AG10803 (cell line): ENCODE measurements at regions not wholly inside any gene's neighbourhood (a gene's known extent, or its start where the extent isn't known, plus 50 kb on each side); places are given as distances from the start of the nearest gene placed in this dataset.
"Not testable (repeated sequence)": the region's sequence is repeated elsewhere in the genome, so short reads cannot be mapped to it uniquely, and the experiment has no call there.

ENCODE experiments used
- DNase-seq: peaks from one replicate; pipeline ENCODE4 v3.0.0; 2010; ENCODE audit warnings: low read depth
- H3K4me3 ChIP-seq: 2 replicates; pipeline ENCODE4 v1.5.1; 2011; ENCODE audit warnings: mild to moderate bottlenecking, low read length, control low read depth
- CTCF ChIP-seq: conservative IDR thresholded peaks from 2 replicates; pipeline ENCODE4 v1.5.1; 2011; ENCODE audit warnings: mild to moderate bottlenecking, low read length, control low read depth, inconsistent platforms

- no peak for DNase-seq
- no peak overlapping the region for H3K4me3 ChIP-seq
- TF ChIP-seq CTCF: no peak
Observed at GRCh38 chr14:43789458-43789857, 717.6 kb downstream of the FSCB start.

- DNase-seq: no peak
- no peak for TF ChIP-seq CTCF
- H3K4me3 ChIP-seq: no peak overlapping the region
Observed at GRCh38 chr14:43786066-43786762, 720.9 kb downstream of the FSCB start.

- DNase-seq, H3K4me3 ChIP-seq: not testable (repeated sequence)
Observed at GRCh38 chr14:43784432-43784831, 722.7 kb downstream of the FSCB start.

- no peak for DNase-seq
- H3K4me3 ChIP-seq: no peak overlapping the region
- TF ChIP-seq CTCF: no peak
Observed at GRCh38 chr14:43778937-43779639, 728.0 kb downstream of the FSCB start.

- no peak for TF ChIP-seq CTCF
- no peak overlapping the region for H3K4me3 ChIP-seq
- no peak for DNase-seq
Observed at GRCh38 chr14:43778570-43778936, 728.5 kb downstream of the FSCB start.

- H3K4me3 ChIP-seq: no peak overlapping the region
- no peak for DNase-seq
- TF ChIP-seq CTCF: no peak
Observed at GRCh38 chr14:43765474-43765873, 741.6 kb downstream of the FSCB start.

- H3K4me3 ChIP-seq: no peak overlapping the region
- DNase-seq: no peak
- TF ChIP-seq CTCF: no peak
Observed at GRCh38 chr14:43764433-43764832, 742.6 kb downstream of the FSCB start.
